ENCODE measurements at regions not wholly inside any gene's neighbourhood (a gene's known extent, or its start where the extent isn't known, plus 50 kb on each side); places are given as distances from the start of the nearest gene placed in this dataset.
"Not testable (repeated sequence)": the region's sequence is repeated elsewhere in the genome, so short reads cannot be mapped to it uniquely, and the experiment has no call there.

- no peak for DNase-seq (ENCODE audit: low read depth, low spot score)
Measured at GRCh38 chr17:77611791-77612502, 346.6 kb upstream of the TNRC6C start.

DNA sequence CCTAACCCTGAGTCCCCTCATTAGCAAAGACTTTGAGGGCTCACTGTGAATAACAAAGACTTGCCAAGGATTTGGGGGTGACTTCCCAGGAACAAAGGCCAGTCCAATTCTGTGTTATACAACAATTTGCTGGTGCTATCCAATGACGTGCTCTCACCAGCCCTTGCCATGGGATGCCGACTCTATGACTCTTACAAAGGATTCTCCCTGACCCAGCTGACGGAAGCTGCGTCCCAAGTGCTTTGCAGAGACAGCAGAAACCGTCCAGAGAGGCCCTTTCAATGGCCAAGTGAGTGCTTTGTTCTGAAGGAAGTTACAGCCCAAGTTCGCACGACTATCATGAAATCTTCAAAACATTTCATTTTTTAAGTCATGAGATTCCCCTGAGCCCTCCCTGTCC is 345.3 kb upstream of the TNRC6C start:
- no peak for DNase-seq (ENCODE audit: low read depth, low spot score)

DNA sequence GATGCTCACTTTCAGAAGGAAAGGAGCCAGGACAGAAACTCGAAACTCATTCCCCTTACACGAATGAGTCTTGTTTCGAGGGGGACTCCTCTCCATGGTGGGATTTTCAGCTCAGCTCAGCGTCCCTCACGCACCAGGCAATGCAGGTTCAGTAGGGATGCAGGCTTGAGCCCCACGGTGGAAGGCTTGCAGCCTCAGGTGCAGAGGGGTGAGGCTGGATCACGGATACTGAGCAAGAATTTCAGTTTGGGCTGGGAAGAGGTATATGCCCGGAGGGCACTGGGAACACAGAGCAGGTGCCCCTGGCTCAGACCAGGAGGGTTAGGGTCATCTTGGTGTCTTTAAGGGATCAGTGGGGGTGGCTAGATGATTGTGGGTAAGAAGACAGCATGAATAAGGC is 344.9 kb upstream of the TNRC6C start:
- no peak for DNase-seq (ENCODE audit: low read depth, low spot score)

DNA sequence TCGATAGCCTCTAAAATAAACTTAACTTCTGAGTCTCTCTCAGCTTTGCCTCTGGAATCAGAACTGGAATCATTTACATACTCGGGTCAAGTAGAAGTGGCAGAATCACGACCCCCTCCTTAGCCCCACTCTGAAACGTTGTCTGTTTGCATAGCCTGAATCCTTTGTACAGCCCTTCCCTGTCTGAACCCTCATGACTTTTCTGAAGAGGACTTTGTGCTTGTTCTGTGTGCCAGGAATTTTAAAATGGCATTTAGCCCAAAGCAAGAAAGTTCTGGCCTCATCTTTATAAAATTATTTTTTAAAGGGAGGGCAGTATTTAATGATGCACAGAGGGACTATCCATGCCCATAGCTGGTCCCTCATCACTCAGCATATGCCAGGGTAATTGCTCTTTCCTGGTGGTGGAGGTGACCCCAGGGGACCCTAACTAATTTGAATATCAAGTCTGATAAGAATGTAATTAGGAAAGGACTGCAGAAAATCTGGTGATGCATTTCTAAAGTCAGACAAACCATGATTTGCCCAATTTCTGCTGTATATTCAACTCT is 342.7 kb upstream of the TNRC6C start:
- no peak for DNase-seq (ENCODE audit: low read depth, low spot score)

DNA sequence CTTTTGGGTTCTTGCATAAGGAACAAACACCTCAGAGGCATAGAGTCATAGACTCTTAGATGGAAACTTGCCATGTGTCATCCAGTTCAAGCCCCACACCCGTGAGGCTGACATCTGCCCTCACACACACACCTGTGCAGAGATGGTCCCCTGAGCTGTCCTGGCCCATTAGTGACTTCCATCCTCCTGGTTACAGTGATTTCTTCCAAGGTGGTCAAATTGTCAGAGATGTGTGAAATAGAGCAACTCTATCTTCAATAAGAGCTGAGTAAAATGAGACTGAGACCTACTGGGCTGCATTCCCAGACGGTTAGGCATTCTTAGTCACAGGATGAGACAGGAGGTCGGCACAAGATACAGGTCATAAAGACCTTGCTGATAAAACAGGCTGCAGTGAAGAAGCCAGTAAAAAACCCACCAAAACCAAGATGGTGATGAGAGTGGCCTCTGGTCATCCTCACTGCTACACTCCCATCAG is 342.2 kb upstream of the TNRC6C start:
- DNase-seq (ENCODE audit: low read depth, low spot score): no peak

DNA sequence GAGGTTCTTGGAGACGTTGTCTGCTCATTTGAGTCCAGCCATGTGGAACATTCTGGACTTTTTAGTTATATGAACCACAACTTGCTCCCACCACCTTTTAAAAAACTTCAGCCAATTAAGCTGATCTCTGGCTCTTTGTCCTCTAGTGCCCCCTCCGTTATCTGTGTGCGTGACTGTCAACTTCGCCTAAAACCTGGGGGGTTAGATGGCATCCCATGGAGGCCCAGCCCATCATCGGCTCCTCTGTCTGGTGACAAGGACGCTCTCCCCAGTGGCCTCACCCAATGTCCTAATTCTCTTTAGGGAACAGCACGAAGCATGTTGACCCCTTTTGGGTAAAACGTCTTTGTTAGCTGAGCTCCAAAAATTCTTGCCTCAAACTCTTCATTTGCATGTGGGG is 341.0 kb upstream of the TNRC6C start:
- no peak for DNase-seq (ENCODE audit: low read depth, low spot score)

DNA sequence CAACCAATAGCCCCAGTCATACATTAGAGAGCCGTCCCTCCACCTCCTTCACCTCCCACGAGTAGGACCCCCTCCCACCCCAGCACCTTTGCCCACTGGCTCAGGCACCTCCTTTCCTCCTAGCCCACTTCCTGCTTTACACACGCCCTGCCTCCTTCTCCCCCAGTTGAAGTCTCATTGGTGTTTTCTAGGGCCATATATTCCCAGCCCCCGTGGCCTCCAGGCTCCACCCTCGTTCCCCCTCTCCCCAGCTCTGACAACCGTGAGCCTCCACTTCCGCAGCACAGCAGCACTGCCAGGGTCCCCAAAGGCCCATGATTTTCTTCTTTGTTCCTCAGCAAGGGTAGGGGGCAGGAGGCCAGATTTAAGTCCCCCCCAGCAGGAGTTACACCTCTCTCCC is 340.3 kb upstream of the TNRC6C start:
- DNase-seq (ENCODE audit: low read depth, low spot score): no peak

DNA sequence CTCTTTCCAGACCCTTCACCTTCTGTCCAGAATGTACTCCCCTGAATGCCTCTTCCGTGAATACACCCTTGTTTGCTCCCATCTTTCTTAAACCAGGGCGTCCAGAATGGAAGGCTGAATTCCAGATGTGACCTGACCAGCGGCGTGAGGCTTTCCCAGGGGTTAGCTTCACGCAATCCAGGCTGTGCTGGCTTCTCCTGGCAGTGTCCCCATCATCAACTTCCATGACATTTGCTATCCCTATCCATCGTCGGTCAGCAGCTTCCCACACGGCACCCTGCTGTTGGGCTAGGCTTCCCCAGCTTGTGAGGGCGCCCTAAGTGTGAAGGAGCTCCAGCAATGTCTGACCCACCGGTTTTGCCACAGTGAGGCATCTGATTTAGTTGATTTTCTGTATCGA is 339.8 kb upstream of the TNRC6C start:
- no peak for DNase-seq (ENCODE audit: low read depth, low spot score)

DNA sequence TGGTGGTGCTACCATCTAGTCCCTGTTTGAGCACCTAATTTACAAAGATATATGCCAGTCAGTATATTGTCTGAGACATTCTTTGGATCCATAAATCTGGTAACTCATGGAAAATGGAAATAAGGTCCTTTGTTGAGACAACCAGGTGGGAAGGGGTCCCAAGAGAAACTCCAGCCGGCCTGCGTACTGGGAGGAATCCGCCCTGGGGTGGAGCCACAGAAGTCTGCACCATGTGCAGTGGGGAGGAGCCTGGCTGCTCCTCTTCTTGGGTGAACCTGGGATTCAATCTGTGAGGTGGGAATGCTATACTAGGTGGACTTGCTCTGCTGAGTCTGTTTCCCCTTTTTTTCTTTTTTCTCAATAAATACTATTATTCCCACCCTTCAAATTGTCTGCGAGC is 339.2 kb upstream of the TNRC6C start:
- DNase-seq (ENCODE audit: low read depth, low spot score): no peak

- no peak for DNase-seq (ENCODE audit: low read depth, low spot score)
Measured at GRCh38 chr17:77619851-77620250, 338.7 kb upstream of the TNRC6C start.

DNA sequence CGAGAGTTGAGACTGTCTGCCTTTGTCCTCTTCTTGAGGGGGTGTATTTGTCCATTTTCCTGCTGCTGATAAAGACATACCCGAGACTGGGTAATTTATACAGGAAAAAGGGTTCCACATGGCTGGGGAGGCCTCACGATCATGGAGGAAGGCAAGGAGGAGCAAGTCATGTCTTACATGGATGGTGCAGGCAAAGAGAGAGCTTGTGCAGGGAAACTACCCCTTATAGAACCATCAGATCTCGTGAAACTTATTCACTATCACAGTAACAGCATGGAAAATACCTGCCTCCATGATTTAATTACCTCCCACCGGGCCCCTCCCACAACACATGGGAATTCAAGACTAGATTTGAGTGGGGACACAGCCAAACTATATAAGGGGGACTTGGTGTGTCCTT is 338.2 kb upstream of the TNRC6C start:
- DNase-seq (ENCODE audit: low read depth, low spot score): no peak

- not testable (repeated sequence) for DNase-seq (ENCODE audit: low read depth, low spot score)
Measured at GRCh38 chr17:77622084-77622483, 336.4 kb upstream of the TNRC6C start.

DNA sequence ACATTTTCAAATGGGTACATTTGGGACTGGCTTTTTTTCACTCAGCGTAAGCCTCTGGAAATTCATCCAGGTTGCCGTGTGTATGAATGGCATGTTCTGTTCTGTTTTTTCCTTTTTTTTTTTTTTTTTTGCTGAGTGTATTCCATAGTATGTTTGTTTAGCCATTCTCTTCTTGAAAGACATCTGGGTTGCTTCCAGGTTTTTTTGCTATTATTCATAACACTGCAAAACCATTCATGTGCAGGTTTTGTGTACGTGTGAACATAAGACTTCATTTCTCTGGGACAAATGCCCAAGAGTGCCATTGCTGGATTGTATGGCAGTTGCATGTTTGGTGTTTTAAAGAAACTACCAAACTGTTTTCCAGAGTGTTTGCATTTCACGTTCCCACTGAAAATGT is 335.9 kb upstream of the TNRC6C start:
- no peak for DNase-seq (ENCODE audit: low read depth, low spot score)

DNA sequence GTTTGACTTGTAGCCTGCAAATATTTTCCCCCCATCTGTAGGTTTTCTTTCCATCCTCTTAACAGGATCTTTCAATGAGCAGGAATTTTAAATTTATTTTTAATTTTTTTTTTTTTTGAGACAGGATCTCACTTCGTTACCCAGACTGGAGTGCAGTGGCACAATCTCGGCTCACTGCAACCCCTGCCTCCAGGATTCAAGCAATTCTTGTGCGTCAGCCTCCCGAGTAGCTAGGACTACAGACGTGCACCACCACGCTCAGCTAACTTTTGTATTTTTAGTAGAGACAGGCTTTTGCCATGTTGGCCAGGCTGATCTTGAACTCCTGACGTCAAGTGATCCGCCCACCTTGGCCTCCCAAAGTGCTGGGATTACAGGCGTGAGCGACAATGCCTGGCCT is 335.2 kb upstream of the TNRC6C start:
- not testable (repeated sequence) for DNase-seq (ENCODE audit: low read depth, low spot score)

DNA sequence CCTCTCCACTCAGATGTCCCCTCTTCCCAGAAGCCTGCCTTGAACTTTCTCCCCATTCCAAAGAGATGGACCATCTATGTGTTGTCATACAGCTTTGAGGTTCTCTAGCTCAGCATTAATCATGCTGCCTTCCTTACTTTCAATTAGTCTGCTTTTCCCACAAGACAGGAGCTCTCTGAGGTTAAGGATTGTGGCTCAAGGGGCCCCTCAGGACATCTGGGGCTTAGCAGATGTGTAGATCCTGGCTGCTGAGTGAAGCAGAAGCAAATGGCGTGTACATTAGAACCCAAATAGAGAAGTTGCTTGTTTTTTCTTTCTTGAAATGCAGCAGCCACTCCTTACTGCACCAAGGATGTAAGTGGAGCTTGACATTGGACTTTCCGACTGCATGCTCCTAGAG is 330.5 kb upstream of the TNRC6C start:
- no peak for DNase-seq (ENCODE audit: low read depth, low spot score)

DNA sequence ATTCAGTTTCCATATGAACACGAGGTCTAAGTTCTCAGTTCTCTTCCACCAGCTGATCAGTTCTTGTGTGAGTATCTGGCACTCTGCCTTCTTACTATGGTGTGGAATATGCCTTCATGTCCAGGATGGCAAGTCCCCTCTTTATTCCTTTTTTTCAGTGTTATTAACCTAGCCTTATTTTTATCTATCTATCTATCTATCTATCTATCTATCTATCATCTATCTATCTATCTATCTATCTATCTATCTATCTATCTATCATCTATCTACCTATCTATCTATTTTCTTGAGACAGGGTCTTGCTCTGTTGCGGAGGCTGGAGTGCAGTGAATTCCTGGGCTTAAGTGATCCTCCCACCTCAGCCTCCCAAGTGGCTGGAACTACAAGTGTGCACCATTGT is 329.2 kb upstream of the TNRC6C start:
- not testable (repeated sequence) for DNase-seq (ENCODE audit: low read depth, low spot score)

DNA sequence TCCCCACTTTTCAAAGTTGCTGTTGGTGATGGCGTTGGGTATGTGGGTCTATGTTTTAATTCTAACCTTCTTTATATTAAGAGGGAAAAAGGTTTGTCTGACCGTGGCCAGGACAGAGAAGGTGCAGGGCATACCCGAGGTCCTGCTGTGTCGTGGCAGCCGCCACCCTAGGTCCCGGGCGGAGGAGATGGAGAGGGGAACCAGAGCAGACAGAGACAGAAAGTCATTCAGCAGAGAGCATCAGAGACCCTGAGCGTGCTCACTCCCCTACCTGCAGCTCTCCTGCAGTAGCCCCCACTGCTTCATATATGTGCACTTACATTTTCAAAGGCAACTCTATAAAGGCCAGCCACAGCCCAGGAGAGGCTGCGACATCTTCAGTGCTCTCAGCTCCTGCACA is 327.2 kb upstream of the TNRC6C start:
- DNase-seq (ENCODE audit: low read depth, low spot score): no peak

- no peak for DNase-seq (ENCODE audit: low read depth, low spot score)
Measured at GRCh38 chr17:77632619-77633018, 325.9 kb upstream of the TNRC6C start.

- DNase-seq (ENCODE audit: low read depth, low spot score): no peak
Measured at GRCh38 chr17:77634710-77635109, 323.8 kb upstream of the TNRC6C start.

- no peak for DNase-seq (ENCODE audit: low read depth, low spot score)
Measured at GRCh38 chr17:77635176-77635575, 323.3 kb upstream of the TNRC6C start.

DNA sequence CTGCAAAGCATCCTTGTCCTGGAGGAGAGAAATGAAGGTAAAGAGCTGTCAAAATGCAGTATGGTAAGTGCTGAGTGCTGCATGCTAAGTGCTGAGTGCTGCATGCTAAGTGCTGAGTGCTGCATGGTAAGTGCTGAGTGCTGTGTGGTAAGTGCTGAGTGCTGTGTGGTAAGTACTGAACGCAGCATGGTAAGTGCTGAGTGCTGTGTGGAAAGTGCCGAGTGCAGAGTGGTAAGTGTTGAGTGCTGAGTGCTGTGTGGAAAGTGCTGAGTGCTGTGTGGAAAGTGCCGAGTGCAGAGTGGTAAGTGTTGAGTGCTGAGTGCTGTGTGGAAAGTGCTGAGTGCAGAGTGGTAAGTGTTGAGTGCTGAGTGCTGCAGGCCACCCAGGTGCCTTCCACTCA is 322.7 kb upstream of the TNRC6C start:
- DNase-seq (ENCODE audit: low read depth, low spot score): not testable (repeated sequence)

GRCh38 chr17:77636835-77637817 is 321.4 kb upstream of the TNRC6C start:
- no peak for DNase-seq (ENCODE audit: low read depth, low spot score)
